MCF 10A (cell line): ENCODE measurements at regions not wholly inside any gene's neighbourhood (a gene's known extent, or its start where the extent isn't known, plus 50 kb on each side); places are given as distances from the start of the nearest gene placed in this dataset.

Experiments used
- BruUV-seq: library from RNA; stranded (reverse); fragments of 400-500 nt; replicated peaks from 2 replicates; lab custom pipeline; 2021; lab: Mats Ljungman, UMichigan
- CTCF ChIA-PET: fragments of 300-600 bp; sonication (Branson Sonifier 250); formaldehyde crosslinking; extraction: SDS; loops from one replicate; lab custom pipeline; 2021; ENCODE audit warnings: antibody characterized with exemption, inconsistent platforms; lab: Yijun Ruan, JAX
- POLR2A ChIA-PET: fragments of 300-600, 350-650 bp; sonication (Branson Sonifier 250); formaldehyde crosslinking; extraction: SDS; loops from one replicate; lab custom pipeline; 2020; ENCODE audit warnings: antibody characterized with exemption, inconsistent platforms; lab: Yijun Ruan, JAX
- DNase-seq: peaks from one replicate; pipeline ENCODE4 v3.0.0-alpha.2; 2018; ENCODE audit not compliant: unreplicated experiment
- H3K27ac Mint-ChIP-seq: one replicate; pipeline ENCODE4 v1.8.0; 2022; ENCODE audit warnings: mild to moderate bottlenecking, low read depth, mixed read lengths; ENCODE audit not compliant: unreplicated experiment
- H3K27me3 Mint-ChIP-seq: one replicate; pipeline ENCODE4 v1.8.0; 2022; ENCODE audit warnings: mixed read lengths; ENCODE audit not compliant: insufficient read depth, unreplicated experiment
- H3K36me3 Mint-ChIP-seq: one replicate; pipeline ENCODE4 v1.8.0; 2022; ENCODE audit warnings: mild to moderate bottlenecking, moderate library complexity, mixed read lengths; ENCODE audit not compliant: insufficient read depth, unreplicated experiment
- H3K4me1 Mint-ChIP-seq: one replicate; pipeline ENCODE4 v1.8.0; 2022; ENCODE audit warnings: mixed read lengths; ENCODE audit not compliant: insufficient read depth, unreplicated experiment
- H3K4me3 Mint-ChIP-seq: one replicate; pipeline ENCODE4 v1.8.0; 2022; ENCODE audit warnings: mild to moderate bottlenecking, moderate library complexity, mixed read lengths; ENCODE audit not compliant: unreplicated experiment
- H3K9me3 Mint-ChIP-seq: one replicate; pipeline ENCODE4 v1.8.0; 2022; ENCODE audit warnings: mixed read lengths; ENCODE audit not compliant: unreplicated experiment
- intact Hi-C: fragments of 100-400 bp; cut with micrococcal nuclease; formaldehyde crosslinking; loops from 2 replicates; pipeline ENCODE4 v1.14.1; 2022
- TF ChIP-seq, protein P1 (sequence below): fragments of 200-600 bp; IDR thresholded peaks from one replicate; pipeline ENCODE4 v1.8.0; 2022; ENCODE audit warnings: antibody characterized with exemption, mild to moderate bottlenecking; ENCODE audit not compliant: unreplicated experiment

DNA sequence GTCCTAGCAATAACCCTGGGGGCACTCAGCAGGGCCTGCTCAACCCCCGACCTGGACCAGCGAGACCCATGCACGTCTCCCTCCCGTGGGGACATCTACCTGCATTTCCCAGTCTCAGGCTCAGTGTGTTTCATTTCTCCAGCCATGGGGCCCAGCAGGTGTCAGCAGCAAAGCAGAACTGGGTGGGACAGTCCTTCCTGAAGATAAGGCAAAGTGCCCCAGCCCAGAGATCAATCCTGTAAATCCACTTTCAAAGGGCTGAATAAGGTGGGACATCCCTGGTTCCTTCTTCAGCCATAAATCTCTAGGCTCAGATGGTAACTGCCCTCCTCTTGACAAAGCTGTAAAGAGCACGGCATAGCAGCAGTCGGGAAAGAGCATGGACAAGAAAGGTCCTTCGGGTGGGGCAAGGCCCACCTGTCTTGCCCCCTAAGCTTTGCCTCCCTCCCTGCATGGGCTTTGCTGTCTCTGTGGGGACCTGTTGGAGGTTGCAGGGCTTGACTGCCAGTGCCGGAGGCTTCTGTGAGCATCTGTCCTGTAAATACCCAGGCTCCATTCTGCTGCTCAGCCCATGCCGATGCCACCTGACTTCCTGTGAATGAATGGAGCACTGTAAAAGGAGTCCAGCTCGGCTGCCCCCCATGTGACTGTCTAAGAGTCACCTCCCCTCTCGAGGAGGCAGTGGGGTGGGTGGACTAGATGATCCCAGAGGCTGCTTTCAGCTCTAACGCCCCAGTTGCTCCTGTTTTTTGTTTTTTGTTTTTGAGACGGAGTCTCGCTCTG is 84.8 kb upstream of the TBC1D3K start:
- no peaks in the 10 kb centered on the region for H3K36me3 Mint-ChIP-seq
- POLR2A ChIA-PET = no interaction called here
- H3K4me3 Mint-ChIP-seq = no peak overlapping the region
- no TSS peak for BruUV-seq
- H3K27ac Mint-ChIP-seq = no peak overlapping the region
- intact Hi-C loops = no loop called here
- H3K4me1 Mint-ChIP-seq = no peaks in the 10 kb centered on the region
- peaks cover 64% of the 10 kb centered on the region for H3K27me3 Mint-ChIP-seq
- CTCF ChIA-PET = no interaction called here
- H3K9me3 Mint-ChIP-seq = no peaks in the 10 kb centered on the region
- no peak for DNase-seq
- TF ChIP-seq, protein P1, sequence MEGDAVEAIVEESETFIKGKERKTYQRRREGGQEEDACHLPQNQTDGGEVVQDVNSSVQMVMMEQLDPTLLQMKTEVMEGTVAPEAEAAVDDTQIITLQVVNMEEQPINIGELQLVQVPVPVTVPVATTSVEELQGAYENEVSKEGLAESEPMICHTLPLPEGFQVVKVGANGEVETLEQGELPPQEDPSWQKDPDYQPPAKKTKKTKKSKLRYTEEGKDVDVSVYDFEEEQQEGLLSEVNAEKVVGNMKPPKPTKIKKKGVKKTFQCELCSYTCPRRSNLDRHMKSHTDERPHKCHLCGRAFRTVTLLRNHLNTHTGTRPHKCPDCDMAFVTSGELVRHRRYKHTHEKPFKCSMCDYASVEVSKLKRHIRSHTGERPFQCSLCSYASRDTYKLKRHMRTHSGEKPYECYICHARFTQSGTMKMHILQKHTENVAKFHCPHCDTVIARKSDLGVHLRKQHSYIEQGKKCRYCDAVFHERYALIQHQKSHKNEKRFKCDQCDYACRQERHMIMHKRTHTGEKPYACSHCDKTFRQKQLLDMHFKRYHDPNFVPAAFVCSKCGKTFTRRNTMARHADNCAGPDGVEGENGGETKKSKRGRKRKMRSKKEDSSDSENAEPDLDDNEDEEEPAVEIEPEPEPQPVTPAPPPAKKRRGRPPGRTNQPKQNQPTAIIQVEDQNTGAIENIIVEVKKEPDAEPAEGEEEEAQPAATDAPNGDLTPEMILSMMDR = no peak

DNA sequence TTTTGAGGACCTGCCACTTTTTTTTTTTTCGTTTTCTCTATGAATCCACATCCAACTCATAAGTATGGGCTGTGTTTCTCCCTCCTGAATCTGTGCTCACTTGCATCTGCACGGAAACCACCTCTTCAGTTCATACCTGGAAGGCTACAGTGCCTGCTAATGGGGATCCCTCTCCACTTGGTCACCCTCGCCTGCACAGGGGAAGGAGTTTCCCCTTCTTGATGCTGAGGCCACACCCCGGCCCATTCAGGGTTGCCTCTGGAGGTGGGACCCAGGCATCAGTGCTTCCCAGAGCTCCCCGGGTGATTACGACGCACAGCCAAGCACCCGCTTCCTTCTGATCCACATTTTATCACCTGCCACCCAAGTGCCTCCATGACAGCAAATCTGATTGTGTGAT is 85.9 kb upstream of the TBC1D3K start:
- CTCF ChIA-PET = no interaction called here
- BruUV-seq = no TSS peak

DNA sequence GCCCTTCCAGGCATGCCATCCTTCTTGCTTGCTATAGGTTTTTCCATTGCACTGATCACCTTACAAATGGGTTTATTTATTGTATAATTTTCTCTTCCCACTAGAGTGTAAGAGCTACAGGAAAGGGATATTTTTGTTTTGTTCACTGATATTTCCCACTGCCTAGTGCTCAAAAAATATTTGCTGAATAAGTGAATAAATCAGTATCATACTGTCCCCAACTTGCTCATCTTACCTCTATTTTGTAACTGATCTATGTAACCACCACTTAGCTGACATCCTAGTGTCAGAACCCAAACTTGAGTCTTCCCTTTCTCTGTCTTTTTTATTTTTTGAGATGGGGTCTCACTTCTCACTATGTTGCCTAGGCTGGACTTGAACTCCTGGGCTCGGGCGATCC is 87.6 kb upstream of the TBC1D3K start:
- H3K36me3 Mint-ChIP-seq = no peaks in the 10 kb centered on the region
- no TSS peak for BruUV-seq
- no peak for DNase-seq
- no peak overlapping the region for H3K4me3 Mint-ChIP-seq
- H3K27ac Mint-ChIP-seq = no peak overlapping the region
- CTCF ChIA-PET = interaction anchor here (1.0 kb wide), 1 partner anchor 20 kb away, joined by 3 read pairs; no protein-coding TSS in a partner anchor
- H3K9me3 Mint-ChIP-seq = no peaks in the 10 kb centered on the region
- H3K4me1 Mint-ChIP-seq = no peaks in the 10 kb centered on the region
- TF ChIP-seq, protein P1 = no peak
- H3K27me3 Mint-ChIP-seq = peaks cover 58% of the 10 kb centered on the region
- intact Hi-C loops = no loop called here
- POLR2A ChIA-PET = no interaction called here

More for the DNA sequence above, 85.9 kb upstream of the TBC1D3K start:
- TF ChIP-seq, protein P1 = no peak
- intact Hi-C loops = no loop called here
- Mint-ChIP-seq H3K27me3 (peaks cover 66% of the 10 kb centered on the region), H3K36me3 (no peaks in the 10 kb centered on the region), H3K4me3 (no peak overlapping the region), H3K4me1 (no peaks in the 10 kb centered on the region), H3K9me3 (no peaks in the 10 kb centered on the region), H3K27ac (no peak overlapping the region)
- POLR2A ChIA-PET = no interaction called here
- DNase-seq = no peak

DNA sequence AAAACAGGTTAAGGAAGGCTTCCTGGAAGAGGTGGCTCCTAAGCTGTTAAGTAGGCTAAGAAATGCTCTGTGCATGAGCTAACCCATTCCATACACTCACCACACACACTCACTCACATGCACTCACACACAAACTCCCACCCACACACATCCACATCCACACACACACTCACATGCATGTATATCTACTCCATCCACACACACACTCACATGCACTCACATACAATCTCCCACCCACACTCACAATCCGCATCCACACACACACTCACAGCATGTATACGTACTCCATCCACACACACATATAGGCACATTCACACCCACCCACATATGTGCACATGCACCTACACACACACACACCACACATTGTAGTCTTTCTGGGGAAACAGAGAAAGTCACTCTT is 89.3 kb upstream of the HNF1B start:
- TF ChIP-seq, protein P1 = no peak
- Mint-ChIP-seq H3K36me3 (no peaks in the 10 kb centered on the region), H3K4me1 (no peaks in the 10 kb centered on the region), H3K27ac (no peak overlapping the region), H3K27me3 (peaks cover 49% of the 10 kb centered on the region), H3K9me3 (no peaks in the 10 kb centered on the region), H3K4me3 (no peak overlapping the region)
- intact Hi-C loops = no loop called here
- ChIA-PET POLR2A (no interaction called here), CTCF (no interaction called here)
- no TSS peak for BruUV-seq
- no peak for DNase-seq
